ENCODE measurements at regions not wholly inside any gene's neighbourhood (a gene's known extent, or its start where the extent isn't known, plus 50 kb on each side); places are given as distances from the start of the nearest gene placed in this dataset.

GRCh38 chr21:36539434-36540150 lies 59.7 kb upstream of the CLDN14 start:
- FAIRE-seq (no peak), ATAC-seq (no peak), DNase-seq (no peak)
- H3K4me1 ChIP-seq, result no peaks in the 10 kb centered on the region
- no peaks in the 10 kb centered on the region for H3K36me3 ChIP-seq
- H3K4me3 ChIP-seq, result no peak overlapping the region
- TF ChIP-seq CTCF (IDR thresholded peaks at IDR 0.05), result no peak
- no peaks in the 10 kb centered on the region for H3K9me3 ChIP-seq
- WGBS, 2 donors, result 80 to 85% methylated on average over 6 of the region's 6 CpGs
- H3K27me3 ChIP-seq, result peaks cover 0 to 3% (median 0%) of the 10 kb centered on the region in 4 donors
- no peak overlapping the region for H3K27ac ChIP-seq
- intact Hi-C loops (cut with DNase I), result no loop called here

- H3K36me3 ChIP-seq, result no peaks in the 10 kb centered on the region
- no peak overlapping the region for H3K4me3 ChIP-seq
- H3K27ac ChIP-seq, result no peak overlapping the region
- H3K27me3 ChIP-seq, result peaks cover 0 to 3% (median 0%) of the 10 kb centered on the region in 4 donors
- DNase-seq (no peak), ATAC-seq (no peak), FAIRE-seq (no peak)
- H3K4me1 ChIP-seq, result no peaks in the 10 kb centered on the region
- TF ChIP-seq CTCF (IDR thresholded peaks at IDR 0.05), result no peak
- no peaks in the 10 kb centered on the region for H3K9me3 ChIP-seq
- intact Hi-C loops (cut with DNase I), result no loop called here
These were observed 60.8 kb upstream of the CLDN14 start for GRCh38 chr21:36540700-36541099.

- Histone ChIP-seq H3K9me3 (no peaks in the 10 kb centered on the region), H3K4me1 (no peaks in the 10 kb centered on the region), H3K36me3 (no peaks in the 10 kb centered on the region), H3K4me3 (no peak overlapping the region), H3K27ac (no peak overlapping the region), H3K27me3 (peaks cover 0 to 3% (median 0%) of the 10 kb centered on the region in 4 donors)
- 71 to 84% methylated on average over 6 of the region's 6 CpGs for WGBS, 2 donors
- ATAC-seq (no peak), DNase-seq (no peak), FAIRE-seq (no peak)
- intact Hi-C loops (cut with DNase I), result no loop called here
- no peak for TF ChIP-seq CTCF (IDR thresholded peaks at IDR 0.05)
These were observed 61.8 kb upstream of the CLDN14 start for GRCh38 chr21:36541721-36542139.

GRCh38 chr21:36542312-36543101 lies 62.6 kb upstream of the CLDN14 start:
- FAIRE-seq (no peak), DNase-seq (peak in 1 of 6 donors; percentile 4), ATAC-seq (peak in 2 of 4 donors; percentile 51 to 72)
- intact Hi-C loops (cut with DNase I), result no loop called here
- Histone ChIP-seq H3K9me3 (no peaks in the 10 kb centered on the region), H3K36me3 (no peaks in the 10 kb centered on the region), H3K4me3 (no peak overlapping the region), H3K27me3 (peaks cover 0 to 3% (median 0%) of the 10 kb centered on the region in 4 donors), H3K4me1 (no peaks in the 10 kb centered on the region), H3K27ac (no peak overlapping the region)
- 11 to 13% methylated on average over 32 to 34 of the region's 34 CpGs for WGBS, 2 donors
- no peak for TF ChIP-seq CTCF (IDR thresholded peaks at IDR 0.05)

GRCh38 chr21:36543924-36544323 lies 64.0 kb upstream of the CLDN14 start:
- 86 to 88% methylated on average over 4 of the region's 4 CpGs for WGBS, 2 donors
- H3K27ac ChIP-seq, result no peak overlapping the region
- no peaks in the 10 kb centered on the region for H3K36me3 ChIP-seq
- peaks cover 0 to 3% (median 0%) of the 10 kb centered on the region in 4 donors for H3K27me3 ChIP-seq
- no peak for FAIRE-seq
- no peak for DNase-seq
- intact Hi-C loops (cut with DNase I), result no loop called here
- ATAC-seq, result no peak
- no peak overlapping the region for H3K4me3 ChIP-seq
- H3K4me1 ChIP-seq, result no peaks in the 10 kb centered on the region
- TF ChIP-seq CTCF (IDR thresholded peaks at IDR 0.05), result no peak
- no peaks in the 10 kb centered on the region for H3K9me3 ChIP-seq
